ENCODE measurements at regions not wholly inside any gene's neighbourhood (a gene's known extent, or its start where the extent isn't known, plus 50 kb on each side); places are given as distances from the start of the nearest gene placed in this dataset.
A peak's percentile ranks its signal among the peaks of the same experiment; 100 is the strongest.
"Not testable (repeated sequence)": the region's sequence is repeated elsewhere in the genome, so short reads cannot be mapped to it uniquely, and the experiment has no call there.

DNA sequence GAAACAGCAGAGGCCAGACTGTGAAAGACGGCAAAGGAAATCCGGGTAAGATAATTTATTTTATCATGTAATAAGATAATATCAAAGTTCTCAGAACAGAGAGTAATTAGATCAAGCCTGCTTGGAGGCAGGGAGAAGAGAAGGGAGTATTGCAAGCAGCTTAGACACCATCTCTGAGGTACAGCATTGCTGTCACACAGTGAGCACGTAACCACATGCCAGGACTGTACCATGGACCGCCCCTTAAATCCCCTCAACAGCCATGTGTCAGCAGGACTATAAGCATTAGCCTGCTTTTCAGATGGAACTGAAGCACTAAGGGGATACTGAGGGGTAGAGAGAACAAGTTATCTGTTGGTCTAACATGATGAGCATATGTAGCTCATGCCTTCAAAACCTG is 141.5 kb downstream of the C6orf118 start:
- DNase-seq (ENCODE audit: low spot score): no peak

DNA sequence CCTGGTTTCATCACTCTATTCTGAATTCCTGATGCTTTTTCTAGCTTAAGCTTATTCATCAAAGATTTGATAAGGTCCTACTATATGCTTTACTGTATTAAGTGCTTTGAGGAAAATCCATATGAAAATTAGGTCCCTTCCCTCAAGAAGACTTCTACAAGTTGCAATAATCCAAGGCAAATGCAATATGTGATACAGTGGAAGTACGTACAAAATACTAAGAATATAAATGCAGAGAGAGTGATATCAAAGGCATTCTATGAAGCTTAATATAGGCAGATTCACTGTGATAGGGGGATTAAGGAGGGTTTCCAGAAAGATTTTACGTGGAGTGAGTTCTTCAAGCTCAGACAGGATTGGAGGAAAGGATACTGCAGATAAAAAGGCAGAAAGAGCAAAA is 142.1 kb downstream of the C6orf118 start:
- no peak for DNase-seq (ENCODE audit: low spot score)

DNA sequence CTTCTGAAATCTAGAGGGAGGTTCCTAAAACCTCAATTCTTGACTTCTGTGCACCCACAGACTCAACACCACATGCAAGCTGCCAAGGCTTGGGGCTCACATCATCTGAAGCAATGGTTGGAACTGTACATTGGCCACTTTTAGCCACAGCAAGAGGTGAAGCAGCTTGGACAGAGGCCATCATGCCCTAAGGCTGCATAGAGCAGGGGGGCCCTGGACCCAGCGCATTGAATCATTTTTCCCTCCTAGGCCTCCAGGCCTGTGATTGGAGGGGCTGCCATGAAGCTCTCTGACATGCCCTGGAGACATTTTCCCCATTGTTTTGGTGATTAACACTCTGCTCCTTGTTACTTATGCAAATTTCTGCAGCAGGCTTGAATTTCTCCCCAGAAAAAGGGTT is 145.9 kb downstream of the C6orf118 start:
- DNase-seq (ENCODE audit: low spot score): no peak

DNA sequence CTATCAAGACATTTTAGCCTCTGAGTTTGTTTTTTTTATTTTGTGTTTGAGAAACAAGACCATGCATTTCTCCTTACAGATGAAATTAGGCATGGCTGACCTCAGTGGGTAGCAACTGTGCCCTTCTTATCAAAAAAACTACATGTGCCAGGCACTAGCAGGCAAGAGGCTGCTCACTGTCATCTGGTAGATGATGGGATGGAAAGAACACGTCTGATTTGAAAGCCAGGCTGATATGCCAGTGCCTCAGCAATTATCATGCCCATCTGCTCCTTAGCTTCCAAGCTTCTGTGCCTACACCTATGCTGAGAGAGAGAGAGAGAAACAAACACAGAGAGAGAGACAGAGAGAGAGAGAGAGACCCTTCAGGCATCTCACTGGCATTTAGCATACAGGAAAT is 149.9 kb downstream of the C6orf118 start:
- no peak for DNase-seq (ENCODE audit: low spot score)

DNA sequence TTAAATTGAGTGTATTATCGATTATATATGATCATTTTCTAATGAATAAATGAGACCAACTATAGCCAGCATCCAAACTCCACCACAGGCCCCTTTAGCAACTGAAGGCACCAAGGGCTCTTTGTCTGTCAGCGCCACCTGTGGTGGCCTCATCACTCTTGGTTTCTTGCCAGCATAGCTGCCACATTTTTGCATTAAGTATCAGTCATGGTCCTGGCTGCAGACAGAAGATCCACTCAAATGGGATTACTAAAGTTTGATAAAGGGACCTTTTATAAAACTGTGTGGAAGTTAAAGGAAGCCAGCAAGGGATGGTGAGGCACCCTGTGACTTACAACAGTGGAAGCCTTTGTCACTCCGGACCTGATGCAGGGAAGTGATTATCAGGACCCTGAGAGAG is 162.9 kb downstream of the C6orf118 start:
- DNase-seq (ENCODE audit: low spot score): peak; percentile 75

DNA sequence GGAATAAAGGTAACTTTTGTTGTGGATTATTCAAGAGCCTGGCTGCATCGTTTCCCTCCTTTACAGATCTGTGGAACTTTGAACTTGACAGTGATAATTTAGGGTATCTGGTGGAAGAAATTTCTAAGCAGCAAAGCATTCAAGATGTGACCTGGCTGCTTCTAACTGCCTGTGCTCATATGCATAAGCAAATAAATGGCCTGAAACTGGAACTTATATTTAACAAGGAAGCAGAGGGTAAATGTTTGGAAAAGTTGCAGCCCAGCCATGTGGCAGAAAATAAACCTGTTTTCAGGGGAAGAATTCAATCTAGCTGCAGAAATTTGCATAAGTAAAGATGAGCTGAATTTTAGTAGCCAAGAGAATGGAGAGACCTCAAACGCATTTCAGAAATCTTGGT is 173.5 kb downstream of the C6orf118 start:
- DNase-seq (ENCODE audit: low spot score): no peak

DNA sequence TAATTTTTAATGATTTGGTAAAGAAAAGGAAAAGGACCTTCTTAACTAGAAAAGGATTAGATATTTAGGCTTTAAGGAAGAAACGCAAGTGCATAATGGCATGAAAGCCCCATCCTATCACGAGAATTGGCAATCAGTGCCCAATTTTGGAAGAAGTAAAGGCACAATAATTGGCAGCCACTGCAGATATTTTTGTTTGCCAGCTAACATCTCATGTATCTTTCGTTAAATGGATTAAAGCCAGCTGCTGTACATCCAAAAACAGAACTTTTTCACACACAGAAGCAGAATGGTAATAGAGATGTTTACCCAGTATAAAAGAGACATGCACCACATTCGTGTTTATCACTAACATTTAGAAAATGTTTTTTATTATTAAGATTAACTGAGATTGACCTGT is 180.3 kb downstream of the C6orf118 start:
- no peak for DNase-seq (ENCODE audit: low spot score)

DNA sequence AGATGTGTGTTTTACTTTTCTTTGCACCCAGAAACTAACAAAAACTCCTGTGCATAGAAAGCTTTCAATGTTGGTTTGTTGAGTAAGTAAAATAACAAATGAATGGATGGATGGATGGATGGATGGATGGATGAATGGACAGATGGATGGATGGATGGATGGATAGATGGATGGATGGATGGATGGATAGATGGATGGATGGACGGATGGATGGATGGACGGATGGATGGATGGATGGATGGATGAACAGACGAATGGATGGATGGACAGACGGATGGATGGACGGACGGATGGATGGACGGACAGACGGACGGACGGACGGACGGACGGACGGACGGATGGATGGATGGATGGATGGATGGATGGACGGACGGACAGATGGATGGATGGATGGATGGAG is 181.7 kb downstream of the C6orf118 start:
- DNase-seq (ENCODE audit: low spot score): not testable (repeated sequence)

DNA sequence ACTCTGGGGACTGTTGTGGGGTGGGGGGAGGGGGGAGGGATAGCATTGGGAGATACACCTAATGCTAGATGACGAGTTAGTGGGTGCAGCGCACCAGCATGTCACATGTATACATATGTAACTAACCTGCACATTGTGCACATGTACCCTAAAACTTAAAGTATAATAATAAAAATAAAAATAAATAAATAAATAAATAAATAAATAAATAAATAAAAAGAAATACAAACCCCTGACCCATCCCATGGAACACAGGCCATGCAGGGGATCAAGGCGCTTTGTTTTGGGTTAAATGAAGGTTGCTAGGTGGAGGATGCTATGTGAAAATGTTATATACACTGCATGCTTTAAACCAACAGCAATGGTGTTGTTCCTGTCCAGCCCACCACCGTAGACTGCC is 184.7 kb downstream of the C6orf118 start:
- DNase-seq (ENCODE audit: low spot score): not testable (repeated sequence)

DNA sequence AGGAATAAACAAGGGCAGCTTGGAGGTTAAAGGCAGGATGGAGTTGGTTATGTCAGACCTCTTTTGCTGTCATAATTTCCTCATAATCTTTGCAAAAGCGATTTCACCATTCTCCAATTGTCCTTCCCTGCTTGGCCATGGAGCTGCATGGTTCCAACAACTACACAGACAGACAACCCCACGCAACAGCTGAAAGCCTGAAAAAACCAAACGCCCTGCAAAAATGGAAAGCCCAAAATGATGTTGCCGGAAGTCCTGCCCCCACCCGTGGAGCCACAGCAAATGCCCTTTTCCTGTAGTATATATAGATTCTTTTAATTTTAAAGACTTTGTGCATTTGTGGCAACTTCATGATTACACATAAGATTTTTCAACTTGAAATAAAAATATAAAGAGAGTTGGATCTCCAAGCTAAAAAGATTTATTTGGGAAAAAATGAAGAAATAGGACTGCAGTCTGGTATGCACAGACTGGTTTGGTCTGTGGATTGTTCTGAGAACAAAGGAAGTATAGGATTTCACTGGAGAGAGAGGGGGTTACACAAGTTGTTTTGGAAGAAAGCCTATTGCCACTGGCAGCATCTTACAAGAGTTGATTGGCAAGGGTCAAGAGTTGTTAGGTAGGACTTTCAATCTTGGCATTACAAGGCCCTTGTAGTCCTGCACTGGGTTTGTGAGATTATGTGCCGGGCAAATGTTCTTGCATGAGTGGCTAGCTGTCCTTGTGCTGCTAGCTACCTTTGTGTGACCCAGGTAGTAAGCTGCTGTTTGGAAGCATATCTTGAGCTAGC is 190.0 kb downstream of the C6orf118 start:
- no peak for DNase-seq (ENCODE audit: low spot score)

DNA sequence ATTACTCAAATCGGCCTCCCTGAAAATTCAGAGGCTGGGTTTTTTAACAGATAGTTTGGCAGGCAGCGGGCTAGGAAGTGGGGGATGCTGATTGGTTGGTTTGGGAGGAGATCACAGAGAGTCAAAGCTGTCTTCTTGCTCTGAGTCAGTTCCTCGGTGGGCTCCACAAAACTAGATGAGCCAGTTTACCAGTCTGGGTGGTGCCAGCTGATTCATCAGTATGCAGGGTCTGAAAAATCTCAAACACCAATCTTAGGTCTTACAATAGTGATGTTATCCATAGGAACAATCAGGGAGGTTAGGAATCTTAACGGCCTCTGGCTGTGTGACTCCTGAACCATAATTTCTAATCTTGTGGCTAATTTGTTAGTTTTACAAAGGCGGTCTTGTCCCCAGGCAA is 190.7 kb downstream of the C6orf118 start:
- DNase-seq (ENCODE audit: low spot score): no peak

DNA sequence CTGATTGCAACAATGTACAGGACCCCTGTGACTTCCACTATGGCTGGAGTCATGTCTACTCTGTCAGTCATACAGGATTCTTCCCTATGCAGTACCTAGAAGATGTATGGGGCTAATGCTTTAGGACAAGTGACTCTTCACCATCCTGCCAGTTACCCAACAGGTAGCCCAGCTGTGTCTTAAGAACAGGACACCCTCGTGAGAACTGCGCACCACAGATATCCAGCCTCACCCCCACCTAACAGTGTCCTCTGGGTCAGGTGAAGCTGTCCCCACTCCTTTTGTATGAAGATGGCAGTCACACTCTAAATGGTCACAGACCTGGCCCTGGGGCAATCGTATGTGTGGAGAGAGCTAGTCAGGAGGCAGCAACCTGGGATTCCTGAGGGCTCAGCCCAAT is 191.6 kb downstream of the C6orf118 start:
- no peak for DNase-seq (ENCODE audit: low spot score)

DNA sequence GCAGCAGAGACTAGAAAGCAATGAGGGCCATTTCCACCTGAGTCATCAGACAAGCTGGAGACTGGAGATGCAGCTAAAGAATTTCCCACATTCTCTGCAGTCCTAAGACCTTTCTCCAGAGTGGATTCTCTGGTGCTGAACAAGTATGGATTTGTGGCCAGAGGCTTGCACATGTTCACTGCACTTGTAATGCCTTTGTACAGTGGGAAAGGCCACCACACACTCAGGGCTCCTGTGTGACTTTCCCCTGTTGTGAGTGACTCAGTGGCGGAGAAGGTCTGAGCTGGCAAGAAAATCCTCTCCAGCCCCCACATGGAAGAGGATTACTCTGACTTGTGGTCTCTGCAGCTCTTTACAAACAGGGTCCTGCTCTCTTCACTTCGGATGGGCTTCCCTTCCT is 192.3 kb downstream of the C6orf118 start:
- DNase-seq (ENCODE audit: low spot score): no peak

DNA sequence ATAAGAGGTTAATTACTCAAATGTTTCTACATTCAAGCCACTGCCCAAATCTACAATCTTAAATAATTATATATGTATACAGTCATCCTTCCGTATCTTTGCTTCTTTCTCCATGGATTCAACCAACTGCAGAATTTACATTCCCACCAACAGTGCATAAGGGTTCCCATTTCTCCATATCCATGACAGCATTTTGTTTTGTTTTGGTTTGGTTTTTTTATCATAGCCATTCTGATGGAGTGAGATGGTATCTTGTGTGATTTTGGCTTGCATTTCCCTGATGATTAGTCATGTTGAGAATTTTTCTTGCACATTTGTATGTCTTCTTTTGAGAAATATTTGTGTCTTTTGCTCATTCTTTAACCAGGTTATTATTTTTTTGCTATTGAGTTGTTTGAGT is 198.5 kb downstream of the C6orf118 start:
- DNase-seq (ENCODE audit: low spot score): no peak

DNA sequence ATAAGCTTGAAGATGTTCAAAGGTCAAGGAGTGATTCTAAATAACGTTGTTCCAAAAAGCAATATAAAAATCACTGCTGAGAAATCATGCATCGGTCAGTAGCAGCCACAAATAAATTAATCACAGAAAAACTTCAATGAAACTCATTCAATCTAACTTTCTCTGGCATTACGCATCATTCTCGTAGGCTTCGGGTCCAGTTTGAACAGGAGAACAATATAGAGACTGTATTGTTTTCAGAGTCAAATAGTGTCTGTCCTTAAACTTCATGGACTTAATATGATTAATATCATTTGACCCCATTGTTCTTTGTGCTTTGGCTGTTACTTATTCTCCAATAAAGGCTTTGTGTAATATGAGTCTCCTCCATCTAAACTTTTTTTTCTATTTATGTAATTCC is 200.4 kb downstream of the C6orf118 start:
- peak; percentile 63 for DNase-seq (ENCODE audit: low spot score)

DNA sequence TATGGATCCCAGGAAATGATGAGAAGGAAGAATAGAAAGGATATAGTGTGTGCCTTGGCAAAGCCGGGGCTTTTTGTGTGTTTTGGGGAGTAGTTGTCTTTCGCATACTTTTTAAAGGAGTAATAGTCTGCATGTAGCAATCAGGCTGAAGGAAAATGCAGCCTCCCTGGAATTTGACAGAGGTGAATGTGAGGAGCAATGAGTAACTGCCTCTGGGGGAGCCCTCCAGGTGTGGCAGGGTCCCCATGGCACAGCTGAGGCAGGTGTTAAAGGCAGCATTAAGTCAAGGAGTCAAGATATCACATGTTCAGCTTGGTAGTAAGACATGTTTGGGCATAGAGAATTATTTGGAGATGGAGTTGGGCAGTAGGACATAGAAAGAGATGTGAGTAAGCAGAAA is 203.1 kb downstream of the C6orf118 start:
- no peak for DNase-seq (ENCODE audit: low spot score)

DNA sequence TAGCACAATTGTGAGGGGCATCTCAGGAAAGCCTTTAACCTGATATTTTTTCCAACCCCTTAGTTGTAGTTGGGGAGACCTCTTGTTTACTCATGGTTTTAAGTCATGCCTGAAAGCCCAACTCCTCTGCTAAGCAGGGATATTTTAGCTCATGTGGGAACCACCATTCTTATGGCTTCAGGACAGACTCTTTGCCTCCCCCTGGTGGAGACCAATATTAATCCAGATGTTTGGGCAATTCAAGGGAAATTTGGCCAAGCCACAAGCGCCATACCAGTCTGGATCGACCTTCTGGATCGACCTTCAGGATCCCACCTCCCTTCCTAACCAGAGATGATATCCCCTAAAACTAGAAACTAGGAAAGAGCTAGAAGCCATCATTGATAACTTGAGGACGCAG is 211.2 kb downstream of the C6orf118 start:
- no peak for DNase-seq (ENCODE audit: low spot score)

DNA sequence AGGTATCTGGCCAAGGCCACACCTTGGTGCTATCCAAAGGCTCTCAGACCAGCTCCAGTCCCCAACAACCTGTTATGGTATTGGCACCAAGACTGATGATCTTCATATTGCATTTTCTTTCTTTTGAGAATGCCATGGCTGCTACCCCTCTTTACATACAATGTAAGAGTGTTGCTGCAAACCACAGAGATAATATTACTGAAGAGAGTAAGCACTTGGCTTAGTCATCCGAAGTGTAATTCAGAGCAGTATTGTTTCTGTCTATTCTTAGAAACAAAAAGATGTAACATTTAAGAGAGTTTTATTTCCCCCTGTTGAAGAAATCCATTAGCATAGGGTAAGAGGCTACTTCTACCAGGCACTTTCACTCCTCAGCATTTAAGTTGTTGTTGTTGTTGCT is 212.5 kb downstream of the C6orf118 start:
- no peak for DNase-seq (ENCODE audit: low spot score)

DNA sequence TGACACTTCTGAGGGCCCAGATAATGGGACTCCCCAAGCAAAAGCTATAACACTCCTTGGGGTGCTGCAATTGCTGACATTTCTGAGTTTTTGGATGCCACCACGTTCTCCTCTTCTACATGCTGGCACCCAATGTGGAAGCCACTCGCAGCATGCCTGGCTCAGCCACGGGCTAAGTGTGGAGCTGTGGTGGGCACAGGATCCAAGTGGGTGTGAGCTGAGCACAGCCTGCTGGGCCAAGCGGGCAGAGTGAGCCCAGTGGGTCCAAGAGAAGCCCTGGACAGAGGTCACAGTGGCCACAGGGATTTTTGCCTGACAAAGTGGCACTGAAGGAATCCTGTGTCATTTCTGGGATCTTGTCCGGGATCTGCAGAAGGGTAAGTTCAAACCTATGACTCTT is 213.2 kb downstream of the C6orf118 start:
- DNase-seq (ENCODE audit: low spot score): no peak

DNA sequence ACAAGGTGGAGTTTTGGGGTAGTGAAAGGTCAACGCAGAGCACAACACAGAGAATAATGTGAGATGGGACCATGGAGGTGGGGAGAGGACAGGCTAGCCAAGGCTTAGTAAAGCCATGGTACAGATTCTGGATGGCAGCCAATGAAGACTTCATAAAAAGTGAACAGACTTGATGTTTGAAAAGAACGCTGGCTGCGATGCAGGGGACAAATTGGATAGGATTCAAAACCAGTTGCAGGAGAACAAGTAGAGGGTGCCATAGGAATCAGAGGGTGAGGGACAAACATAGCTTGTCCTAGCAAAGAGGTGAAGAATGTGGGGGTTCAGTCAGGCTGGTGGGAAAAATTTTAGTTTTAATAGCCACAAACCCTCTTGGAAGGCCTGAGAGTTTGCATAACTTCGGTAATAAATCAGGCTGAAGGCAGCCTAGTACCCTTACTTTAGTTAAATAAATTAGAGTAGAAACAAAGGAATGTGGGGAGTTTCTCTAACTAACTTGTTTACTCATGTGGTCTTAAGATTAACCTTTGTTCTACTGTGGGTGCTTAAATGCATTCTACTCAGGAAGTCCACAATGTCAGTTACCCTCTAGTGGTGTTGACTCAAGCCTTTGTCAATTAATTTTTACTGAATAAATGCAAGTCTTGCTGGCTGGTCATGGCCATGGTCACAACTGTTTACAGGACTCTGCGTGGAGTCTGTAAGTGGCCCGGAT is 216.4 kb downstream of the C6orf118 start:
- no peak for DNase-seq (ENCODE audit: low spot score)

DNA sequence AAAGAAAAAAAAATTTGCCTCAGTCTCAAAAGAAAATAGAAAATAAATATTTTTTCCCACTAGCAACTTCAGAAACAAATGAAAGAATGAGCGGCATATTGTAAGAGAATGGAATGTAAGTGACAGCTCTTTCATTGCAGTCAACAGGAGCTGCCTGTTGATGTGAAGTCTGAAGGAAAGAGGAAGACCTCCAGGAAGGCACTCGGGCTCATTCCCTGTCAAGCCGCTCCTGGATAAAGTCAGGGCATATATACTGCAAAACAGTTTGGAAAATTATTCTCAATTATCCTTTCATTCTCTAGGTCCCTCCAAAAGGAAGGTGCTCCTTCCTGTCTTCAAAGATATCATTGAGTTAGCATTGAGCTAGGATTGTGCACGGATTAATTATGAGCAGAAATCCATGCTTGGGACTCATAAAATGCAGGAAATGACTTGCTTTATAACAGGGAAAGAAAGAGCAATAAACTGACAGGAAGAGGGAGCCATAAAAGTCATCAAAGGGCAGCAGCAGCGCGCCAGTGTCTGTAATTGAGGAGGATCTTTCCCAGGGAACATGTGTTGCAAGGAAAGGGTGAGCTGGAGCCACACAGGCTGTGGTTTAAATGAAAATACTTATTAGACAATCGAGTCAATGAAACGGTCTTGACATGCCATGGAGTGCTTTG is 218.2 kb downstream of the C6orf118 start:
- DNase-seq (ENCODE audit: low spot score): no peak

DNA sequence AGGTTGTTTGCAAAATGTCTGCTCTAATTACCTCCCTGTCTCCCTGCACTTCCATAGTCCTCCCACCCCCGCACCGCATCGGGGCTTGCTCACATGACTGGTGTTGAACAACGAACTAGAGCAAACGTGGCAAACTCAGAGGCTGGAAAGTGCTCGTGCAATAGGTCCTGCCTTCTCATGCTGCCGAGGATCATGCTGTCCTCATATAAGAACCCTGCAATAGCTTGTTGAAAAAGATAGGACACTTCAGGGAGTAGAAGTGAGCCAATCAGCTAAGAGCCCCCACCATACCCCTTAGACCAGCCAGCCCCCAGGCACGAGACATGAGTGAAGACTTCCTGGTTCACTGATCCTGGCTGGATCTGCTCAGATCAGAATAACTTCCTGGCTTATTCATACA is 219.2 kb downstream of the C6orf118 start:
- no peak for DNase-seq (ENCODE audit: low spot score)

DNA sequence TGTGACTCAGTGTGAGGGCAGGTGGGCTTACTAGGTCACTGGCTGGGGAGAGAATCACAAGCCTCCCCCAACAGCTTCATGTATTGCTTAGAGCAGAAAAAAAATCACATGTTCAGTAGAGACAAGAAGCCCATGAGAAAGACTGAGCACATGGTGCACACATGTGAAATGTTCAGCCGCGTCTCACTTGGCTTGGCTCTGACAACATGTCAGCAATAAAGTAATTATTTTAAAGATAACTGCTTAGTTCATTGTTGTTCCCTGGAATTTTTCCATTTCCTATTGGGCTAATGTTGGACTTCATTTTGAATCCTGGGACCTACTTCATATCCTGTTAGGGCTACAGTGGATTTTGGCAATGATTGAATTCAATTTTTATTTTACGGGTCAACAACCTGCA is 222.6 kb downstream of the C6orf118 start:
- DNase-seq (ENCODE audit: low spot score): no peak

All from putamen (tissue), 1 donor.